A549 (cell line): ENCODE measurements at regions not wholly inside any gene's neighbourhood (a gene's known extent, or its start where the extent isn't known, plus 50 kb on each side); places are given as distances from the start of the nearest gene placed in this dataset.

Experiments
- ATAC-seq, 2 experiments: fragments of 200-7000 bp in 1 of 2; fragments of >200 bp in 1 of 2; cut with Nextera tagmentation in 1 of 2; cut with Tn5 transposase in 1 of 2; 3 replicates each; pipeline versions ENCODE4 v1.8.0 to v1.9.1; 2018 to 2020; ENCODE audit warnings: mild to moderate bottlenecking in 1 of 2, moderate library complexity in 1 of 2
- CTCF ChIA-PET: fragments of 300-600 bp; sonication (Branson Sonifier 250); formaldehyde crosslinking; extraction: SDS; loops from one replicate; lab custom pipeline; 2021; ENCODE audit warnings: antibody characterized with exemption, inconsistent platforms; lab: Yijun Ruan, JAX
- POLR2A ChIA-PET: fragments of 350-600 bp; formaldehyde crosslinking; extraction: SDS; loops from one replicate; lab custom pipeline; 2021; ENCODE audit warnings: antibody characterized with exemption, inconsistent platforms; lab: Yijun Ruan, JAX
- DNase-seq, 2 experiments: peaks; one replicate each; pipeline versions ENCODE4 v3.0.0 to v3.0.0-alpha.2; 2011 to 2016; ENCODE audit warnings: low read depth in 1 of 2, low spot score in 1 of 2
- FAIRE-seq: peaks from 2 replicates; lab custom pipeline; 2011; peaks lifted over from hg19 to GRCh38; lab: Jason Lieb, UNC
- H3K27ac ChIP-seq, 2 experiments: fragments of >200 bp; sonication (Bioruptor Twin); formaldehyde crosslinking; 3 replicates each; pipeline ENCODE4 v1.5.1; 2016 to 2017
- H3K4me1 ChIP-seq: fragments of >200 bp; sonication (Bioruptor Twin); formaldehyde crosslinking; 3 replicates; pipeline ENCODE4 v1.6.1; 2016
- H3K4me2 ChIP-seq: fragments of >200 bp; sonication (Bioruptor Twin); formaldehyde crosslinking; 3 replicates; pipeline ENCODE4 v1.6.1; 2016
- H3K4me3 ChIP-seq: fragments of >200 bp; sonication (Bioruptor Twin); formaldehyde crosslinking; 3 replicates; pipeline ENCODE4 v1.5.1; 2016
- H3K9me3 ChIP-seq: fragments of >200 bp; sonication (Bioruptor Twin); formaldehyde crosslinking; 3 replicates; pipeline ENCODE4 v1.6.1; 2016
- ATOH8 ChIP-seq: fragments of 250-450 bp; sonication (Bioruptor Pico); IDR thresholded peaks from 2 replicates; pipeline ENCODE4 v1.5.0; 2020; ENCODE audit warnings: low read depth, mild to moderate bottlenecking, moderate library complexity
- BHLHE40 ChIP-seq: IDR thresholded peaks from 2 replicates; pipeline ENCODE4 v1.6.1; 2012; ENCODE audit warnings: low read depth, low read length, inconsistent platforms
- CBX2 ChIP-seq: fragments of 200-600 bp; sonication (generic); IDR thresholded peaks from 2 replicates; pipeline ENCODE4 v1.6.1; 2016; ENCODE audit warnings: low read depth, mild to moderate bottlenecking, borderline replicate concordance
- CBX8 ChIP-seq: fragments of 200-600 bp; sonication (generic); IDR thresholded peaks from 2 replicates; pipeline ENCODE4 v1.6.1; 2016
- ESRRA ChIP-seq: fragments of 150-350 bp; IDR thresholded peaks from 2 replicates; pipeline ENCODE4 v1.6.1; 2014; ENCODE audit warnings: mild to moderate bottlenecking, low read length, borderline replicate concordance
- FOSB ChIP-seq: fragments of 250-450 bp; sonication (Bioruptor Pico); IDR thresholded peaks from 2 replicates; pipeline ENCODE4 v1.5.0; 2020; ENCODE audit warnings: mild to moderate bottlenecking, moderate library complexity
- FOXS1 ChIP-seq: fragments of 250-450 bp; sonication (Bioruptor Pico); IDR thresholded peaks from 2 replicates; pipeline ENCODE4 v1.5.0; 2020; ENCODE audit warnings: mild to moderate bottlenecking, moderate library complexity
- JUN ChIP-seq, 2 experiments: fragments of >200 bp; sonication (Bioruptor Twin); formaldehyde crosslinking; IDR thresholded peaks; 2 replicates in 1 of 2; 3 replicates in 1 of 2; pipeline ENCODE4 v1.6.1; 2016 to 2017
- KDM1A ChIP-seq: fragments of 200-600 bp; sonication (generic); IDR thresholded peaks from 2 replicates; pipeline ENCODE4 v1.6.1; 2016; ENCODE audit warnings: low read depth, mild to moderate bottlenecking
- MAFK ChIP-seq: fragments of 450-650 bp; IDR thresholded peaks from 2 replicates; pipeline ENCODE4 v1.6.1; 2014; ENCODE audit not compliant: partially characterized antibody
- MAZ ChIP-seq: fragments of 150-350 bp; IDR thresholded peaks from 2 replicates; pipeline ENCODE4 v1.6.1; 2014; ENCODE audit warnings: antibody characterized with exemption, low read depth, low read length, borderline replicate concordance
- MYC ChIP-seq: IDR thresholded peaks from 2 replicates; pipeline ENCODE4 v1.6.1; 2012; ENCODE audit warnings: mild to moderate bottlenecking, inconsistent platforms, low read length, improper control_type of control experiment, borderline replicate concordance
- NPAS2 ChIP-seq: fragments of 250-450 bp; sonication (Bioruptor Pico); IDR thresholded peaks from 2 replicates; pipeline ENCODE4 v1.8.0; 2022; ENCODE audit warnings: mild to moderate bottlenecking, moderate library complexity, borderline replicate concordance
- POLR2A ChIP-seq: IDR thresholded peaks from 2 replicates; pipeline ENCODE4 v1.6.1; 2012; ENCODE audit warnings: mild to moderate bottlenecking, low read length
- POLR2AphosphoS2 ChIP-seq: conservative IDR thresholded peaks from 2 replicates; pipeline ENCODE4 v1.6.1; 2012; ENCODE audit warnings: low read length, improper control_type of control experiment, inconsistent platforms
- RNF2 ChIP-seq: fragments of 200-600 bp; sonication (generic); IDR thresholded peaks from 2 replicates; pipeline ENCODE4 v1.6.1; 2016; ENCODE audit warnings: low read depth, mild to moderate bottlenecking, antibody characterized with exemption, moderate library complexity, borderline replicate concordance
- ZNF302 ChIP-seq: fragments of 250-450 bp; sonication (Bioruptor Pico); IDR thresholded peaks from 2 replicates; pipeline ENCODE4 v1.9.0; 2021; ENCODE audit warnings: inconsistent platforms, mild to moderate bottlenecking, moderate library complexity
- ZSCAN20 ChIP-seq: fragments of 250-450 bp; sonication (Bioruptor Pico); IDR thresholded peaks from 2 replicates; pipeline ENCODE4 v1.8.0; 2022; ENCODE audit warnings: mild to moderate bottlenecking, moderate library complexity
- WGBS: methylation state at CpG from one replicate; pipeline ENCODE4 v1.1.6; 2017; ENCODE audit errors: missing lambda C conversion rate; 5-methylcytosine and 5-hydroxymethylcytosine counted together
- TF ChIP-seq, protein P1 (sequence below): fragments of 450-650 bp; IDR thresholded peaks from 2 replicates; pipeline ENCODE4 v1.6.1; 2014; ENCODE audit warnings: antibody characterized with exemption
- TF ChIP-seq, protein P2 (sequence below): fragments of >200 bp; sonication (Bioruptor Twin); formaldehyde crosslinking; IDR thresholded peaks from 2 replicates; pipeline ENCODE4 v1.6.1; 2016
- TF ChIP-seq, protein P3 (sequence below): fragments of >200 bp; sonication (Bioruptor Twin); formaldehyde crosslinking; IDR thresholded peaks from 3 replicates; pipeline ENCODE4 v1.6.1; 2016

- TF ChIP-seq JUN (IDR thresholded peaks at IDR 0.05) (no peak), ZSCAN20 (CRISPR knock-in tag) (no peak), FOXS1 (no peak), RNF2 (no peak)
- TF ChIP-seq, protein P1, sequence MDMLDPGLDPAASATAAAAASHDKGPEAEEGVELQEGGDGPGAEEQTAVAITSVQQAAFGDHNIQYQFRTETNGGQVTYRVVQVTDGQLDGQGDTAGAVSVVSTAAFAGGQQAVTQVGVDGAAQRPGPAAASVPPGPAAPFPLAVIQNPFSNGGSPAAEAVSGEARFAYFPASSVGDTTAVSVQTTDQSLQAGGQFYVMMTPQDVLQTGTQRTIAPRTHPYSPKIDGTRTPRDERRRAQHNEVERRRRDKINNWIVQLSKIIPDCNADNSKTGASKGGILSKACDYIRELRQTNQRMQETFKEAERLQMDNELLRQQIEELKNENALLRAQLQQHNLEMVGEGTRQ: no peak
- Histone ChIP-seq H3K4me2 (no peak overlapping the region), H3K27ac (no peak overlapping the region), H3K4me3 (no peak overlapping the region), H3K9me3 (no peaks in the 10 kb centered on the region), H3K4me1 (no peaks in the 10 kb centered on the region)
- ATAC-seq (no peak), DNase-seq (no peak), FAIRE-seq (no peak)
- ChIA-PET CTCF (no interaction called here), POLR2A (no interaction called here)
- 70% methylated on average over 2 of the region's 2 CpGs for WGBS
Measured at GRCh38 chr6:48979806-48980205, 483.2 kb downstream of the MMUT start.

DNA sequence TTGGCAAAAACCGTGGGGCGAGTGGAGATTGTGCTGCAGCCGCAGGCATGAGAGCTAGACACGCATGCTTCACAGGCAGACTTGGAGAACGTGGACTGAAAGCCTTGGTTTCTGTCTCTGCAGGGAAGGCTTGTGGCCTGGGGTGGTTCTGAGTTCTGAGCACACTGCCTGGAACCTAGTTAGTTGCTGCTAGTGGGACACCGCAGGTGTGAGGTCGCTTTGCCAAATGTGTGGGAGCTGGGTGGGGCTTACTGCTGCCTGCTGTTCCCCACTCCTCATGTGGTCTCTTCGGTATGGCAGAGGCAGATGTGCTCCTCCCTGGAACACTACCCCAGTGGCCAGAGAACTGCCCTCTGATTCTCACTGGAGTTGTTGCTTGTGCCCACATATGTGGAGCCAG, 484.0 kb downstream of the MMUT start:
- ChIA-PET POLR2A (no interaction called here), CTCF (no interaction called here)
- H3K9me3 ChIP-seq: no peaks in the 10 kb centered on the region
- no peak for FAIRE-seq
- no peak overlapping the region for H3K4me2 ChIP-seq
- 89% methylated on average over 5 of the region's 8 CpGs for WGBS
- no peak overlapping the region for H3K27ac ChIP-seq
- no peak for DNase-seq
- no peaks in the 10 kb centered on the region for H3K4me1 ChIP-seq
- H3K4me3 ChIP-seq: no peak overlapping the region
- no peak for TF ChIP-seq CBX8
- TF ChIP-seq ZNF302 (CRISPR knock-in tag): no peak
- TF ChIP-seq KDM1A: no peak
- TF ChIP-seq MAZ: no peak
- TF ChIP-seq NPAS2 (CRISPR knock-in tag): no peak
- TF ChIP-seq, all 56 proteins: peak for 0
- no peak for ATAC-seq

DNA sequence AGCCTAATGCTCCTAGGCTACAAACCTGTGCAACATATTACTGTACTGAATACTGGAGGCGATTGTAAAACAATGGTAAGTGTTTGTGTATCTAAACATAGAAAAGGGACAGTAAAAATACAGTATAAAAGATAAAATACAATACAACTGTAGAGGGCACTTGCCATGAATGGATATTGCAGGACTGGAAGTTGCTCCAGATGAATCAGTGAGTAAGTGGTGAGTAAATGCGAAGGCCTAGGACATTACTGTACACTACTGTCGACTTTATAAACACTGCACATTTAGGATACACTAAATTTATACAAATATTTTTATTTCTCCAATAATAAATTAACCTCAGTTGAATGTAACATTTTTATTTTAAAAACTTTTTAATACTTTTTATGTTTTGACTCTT, 485.0 kb downstream of the MMUT start:
- H3K9me3 ChIP-seq: no peaks in the 10 kb centered on the region
- ChIA-PET CTCF (no interaction called here), POLR2A (no interaction called here)
- WGBS: 67% methylated on average over 3 of the region's 3 CpGs
- H3K27ac ChIP-seq: no peak overlapping the region
- H3K4me3 ChIP-seq: no peak overlapping the region
- TF ChIP-seq ATOH8 (CRISPR knock-in tag) (no peak), CBX2 (no peak), MAFK (no peak), MAZ (no peak), ESRRA (no peak), POLR2AphosphoS2 (no peak), MYC (no peak), ZNF302 (CRISPR knock-in tag) (no peak), FOSB (CRISPR knock-in tag) (no peak), ZSCAN20 (CRISPR knock-in tag) (no peak), BHLHE40 (no peak), POLR2A (no peak)
- TF ChIP-seq, protein P2, sequence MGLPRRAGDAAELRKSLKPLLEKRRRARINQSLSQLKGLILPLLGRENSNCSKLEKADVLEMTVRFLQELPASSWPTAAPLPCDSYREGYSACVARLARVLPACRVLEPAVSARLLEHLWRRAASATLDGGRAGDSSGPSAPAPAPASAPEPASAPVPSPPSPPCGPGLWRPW: no peak
- TF ChIP-seq, protein P3, sequence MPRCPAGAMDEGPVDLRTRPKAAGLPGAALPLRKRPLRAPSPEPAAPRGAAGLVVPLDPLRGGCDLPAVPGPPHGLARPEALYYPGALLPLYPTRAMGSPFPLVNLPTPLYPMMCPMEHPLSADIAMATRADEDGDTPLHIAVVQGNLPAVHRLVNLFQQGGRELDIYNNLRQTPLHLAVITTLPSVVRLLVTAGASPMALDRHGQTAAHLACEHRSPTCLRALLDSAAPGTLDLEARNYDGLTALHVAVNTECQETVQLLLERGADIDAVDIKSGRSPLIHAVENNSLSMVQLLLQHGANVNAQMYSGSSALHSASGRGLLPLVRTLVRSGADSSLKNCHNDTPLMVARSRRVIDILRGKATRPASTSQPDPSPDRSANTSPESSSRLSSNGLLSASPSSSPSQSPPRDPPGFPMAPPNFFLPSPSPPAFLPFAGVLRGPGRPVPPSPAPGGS: no peak
- DNase-seq: no peak
- no peak for ATAC-seq
- no peak overlapping the region for H3K4me2 ChIP-seq
- FAIRE-seq: no peak
- no peaks in the 10 kb centered on the region for H3K4me1 ChIP-seq
